Lower leg skin (tissue), 4 donors: ENCODE measurements at regions not wholly inside any gene's neighbourhood (a gene's known extent, or its start where the extent isn't known, plus 50 kb on each side); places are given as distances from the start of the nearest gene placed in this dataset.
"Not testable (repeated sequence)": the region's sequence is repeated elsewhere in the genome, so short reads cannot be mapped to it uniquely, and the experiment has no call there.

ENCODE experiments used
- DNase-seq, 2 donors: peaks; one replicate each; pipeline ENCODE4 v3.0.0-alpha.2; 2019; ENCODE audit warnings: low spot score in 2 of 2
- H3K4me3 ChIP-seq: fragments of 200-600 bp; sonication (generic); 2 replicates; pipeline ENCODE4 v1.5.1; 2017; ENCODE audit warnings: mild to moderate bottlenecking, low read depth; ENCODE audit not compliant: poor library complexity, severe bottlenecking
- CTCF ChIP-seq, 3 donors: fragments of 450-650 bp; IDR thresholded peaks; one replicate each; pipeline ENCODE4 v1.5.1; 2016; ENCODE audit warnings: antibody characterized with exemption in 3 of 3, mild to moderate bottlenecking in 3 of 3, moderate library complexity in 2 of 3
- POLR2A ChIP-seq, 2 donors: fragments of 450-650 bp; IDR thresholded peaks; one replicate each; pipeline ENCODE4 v1.6.1; 2016 to 2017; ENCODE audit warnings: antibody characterized with exemption in 2 of 2, mild to moderate bottlenecking in 1 of 2, moderate library complexity in 1 of 2
- WGBS, 2 donors: methylation state at CpG; one replicate each; pipeline ENCODE4 v1.1.5; 2018; 5-methylcytosine and 5-hydroxymethylcytosine counted together
- intact Hi-C: fragments of 100-400 bp; cut with DNase I; formaldehyde crosslinking; loops from one replicate; pipeline ENCODE4 v1.15.0; 2023; ENCODE audit warnings: low total_unique reads

GRCh38 chr5:100409660-100410151 lies 125.5 kb upstream of the FAM174A start:
- no peak for DNase-seq
- intact Hi-C loops, result loop anchor here (5.0 kb wide), 1 partner anchor 217 kb away; no protein-coding TSS in a partner anchor
- no peak overlapping the region for H3K4me3 ChIP-seq
- TF ChIP-seq POLR2A (IDR thresholded peaks at IDR 0.05) (no peak), CTCF (IDR thresholded peaks at IDR 0.05) (no peak)
- 42 to 51% methylated on average over 3 of the region's 3 CpGs for WGBS, 2 donors

- H3K4me3 ChIP-seq, result no peak overlapping the region
- TF ChIP-seq POLR2A (IDR thresholded peaks at IDR 0.05) (no peak), CTCF (IDR thresholded peaks at IDR 0.05) (no peak)
- intact Hi-C loops, result loop anchor here (5.0 kb wide), 1 partner anchor 215 kb away; no protein-coding TSS in a partner anchor
- 95 to 96% methylated on average over 3 of the region's 3 CpGs for WGBS, 2 donors
- no peak for DNase-seq
Observed at GRCh38 chr5:100407053-100407452, 128.1 kb upstream of the FAM174A start.

GRCh38 chr5:100406640-100407039 lies 128.5 kb upstream of the FAM174A start:
- no peak for DNase-seq
- 36 to 44% methylated on average over 2 of the region's 2 CpGs for WGBS, 2 donors
- no peak overlapping the region for H3K4me3 ChIP-seq
- TF ChIP-seq POLR2A (IDR thresholded peaks at IDR 0.05) (no peak), CTCF (IDR thresholded peaks at IDR 0.05) (no peak)
- intact Hi-C loops, result loop anchor here (5.0 kb wide), 1 partner anchor 214 kb away; no protein-coding TSS in a partner anchor

- DNase-seq, result no peak
- H3K4me3 ChIP-seq, result no peak overlapping the region
- TF ChIP-seq CTCF (IDR thresholded peaks at IDR 0.05) (no peak), POLR2A (IDR thresholded peaks at IDR 0.05) (no peak)
- 68 to 69% methylated on average over 5 of the region's 5 CpGs for WGBS, 2 donors
- intact Hi-C loops, result no loop called here
Observed at GRCh38 chr5:100402071-100402470, 133.1 kb upstream of the FAM174A start.

GRCh38 chr5:100401149-100401548 lies 134.0 kb upstream of the FAM174A start:
- TF ChIP-seq CTCF (IDR thresholded peaks at IDR 0.05) (no peak), POLR2A (IDR thresholded peaks at IDR 0.05) (no peak)
- intact Hi-C loops, result no loop called here
- no peak overlapping the region for H3K4me3 ChIP-seq
- no peak for DNase-seq

- intact Hi-C loops, H3K4me3 ChIP-seq, DNase-seq: not testable (repeated sequence)
- WGBS, 2 donors, result 29 to 45% methylated on average over 3 of the region's 3 CpGs
Observed at GRCh38 chr5:100398815-100399214, 136.4 kb upstream of the FAM174A start.

GRCh38 chr5:100379254-100379858 lies 155.8 kb upstream of the FAM174A start:
- intact Hi-C loops, H3K4me3 ChIP-seq, DNase-seq: not testable (repeated sequence)
- WGBS, 2 donors, result 83 to 88% methylated on average over 3 to 15 of the region's 19 CpGs

GRCh38 chr5:100364757-100365478 lies 170.3 kb upstream of the FAM174A start:
- DNase-seq, H3K4me3 ChIP-seq, intact Hi-C loops: not testable (repeated sequence)
- 53 to 63% methylated on average over 5 of the region's 5 CpGs for WGBS, 2 donors

- DNase-seq, H3K4me3 ChIP-seq, intact Hi-C loops: not testable (repeated sequence)
Observed at GRCh38 chr5:100364343-100364742, 170.8 kb upstream of the FAM174A start.
